SK-N-SH treated with all-trans-retinoic acid at 6 μM for 48 hours (cell line): ENCODE measurements at regions not wholly inside any gene's neighbourhood (a gene's known extent, or its start where the extent isn't known, plus 50 kb on each side); places are given as distances from the start of the nearest gene placed in this dataset.

Experiments used
- ARNTL ChIP-seq: fragments of 450-650 bp; formaldehyde crosslinking; IDR thresholded peaks from 2 replicates; pipeline ENCODE4 v1.5.0; 2020; ENCODE audit warnings: low read depth, mild to moderate bottlenecking, moderate library complexity, borderline replicate concordance
- BACH2 ChIP-seq: fragments of 250-450 bp; sonication (Bioruptor Pico); IDR thresholded peaks from 2 replicates; pipeline ENCODE4 v1.9.0; 2021; ENCODE audit warnings: mild to moderate bottlenecking, borderline replicate concordance
- CREB5 ChIP-seq: fragments of 250-450 bp; sonication (Bioruptor Pico); IDR thresholded peaks from 2 replicates; pipeline ENCODE4 v1.5.1; 2020; ENCODE audit warnings: low read depth, mild to moderate bottlenecking, moderate library complexity
- CSDC2 ChIP-seq: fragments of 250-450 bp; sonication (Bioruptor Pico); IDR thresholded peaks from 2 replicates; pipeline ENCODE4 v1.5.0; 2020; ENCODE audit warnings: mild to moderate bottlenecking, moderate library complexity
- ISL1 ChIP-seq: fragments of 250-450 bp; sonication (Bioruptor Pico); IDR thresholded peaks from 2 replicates; pipeline ENCODE4 v2.1.2; 2022; ENCODE audit warnings: mild to moderate bottlenecking, moderate library complexity
- OSR1 ChIP-seq: fragments of 250-450 bp; sonication (Bioruptor Pico); IDR thresholded peaks from 2 replicates; pipeline ENCODE4 v1.8.0; 2022; ENCODE audit warnings: moderate library complexity, mild to moderate bottlenecking, inconsistent platforms
- ZNF8 ChIP-seq: fragments of 450-650 bp; formaldehyde crosslinking; IDR thresholded peaks from 2 replicates; pipeline ENCODE4 v1.5.0; 2020; ENCODE audit warnings: mild to moderate bottlenecking, moderate library complexity
- TF ChIP-seq, protein P1 (sequence below): fragments of 250-450 bp; sonication (Bioruptor Pico); IDR thresholded peaks from 2 replicates; pipeline ENCODE4 v1.8.0; 2021; ENCODE audit warnings: low read depth, mild to moderate bottlenecking, moderate library complexity, borderline replicate concordance
- TF ChIP-seq, protein P2 (sequence below): fragments of 250-450 bp; sonication (Bioruptor Pico); IDR thresholded peaks from 2 replicates; pipeline ENCODE4 v1.8.0; 2020; ENCODE audit warnings: mild to moderate bottlenecking, moderate library complexity, borderline replicate concordance

DNA sequence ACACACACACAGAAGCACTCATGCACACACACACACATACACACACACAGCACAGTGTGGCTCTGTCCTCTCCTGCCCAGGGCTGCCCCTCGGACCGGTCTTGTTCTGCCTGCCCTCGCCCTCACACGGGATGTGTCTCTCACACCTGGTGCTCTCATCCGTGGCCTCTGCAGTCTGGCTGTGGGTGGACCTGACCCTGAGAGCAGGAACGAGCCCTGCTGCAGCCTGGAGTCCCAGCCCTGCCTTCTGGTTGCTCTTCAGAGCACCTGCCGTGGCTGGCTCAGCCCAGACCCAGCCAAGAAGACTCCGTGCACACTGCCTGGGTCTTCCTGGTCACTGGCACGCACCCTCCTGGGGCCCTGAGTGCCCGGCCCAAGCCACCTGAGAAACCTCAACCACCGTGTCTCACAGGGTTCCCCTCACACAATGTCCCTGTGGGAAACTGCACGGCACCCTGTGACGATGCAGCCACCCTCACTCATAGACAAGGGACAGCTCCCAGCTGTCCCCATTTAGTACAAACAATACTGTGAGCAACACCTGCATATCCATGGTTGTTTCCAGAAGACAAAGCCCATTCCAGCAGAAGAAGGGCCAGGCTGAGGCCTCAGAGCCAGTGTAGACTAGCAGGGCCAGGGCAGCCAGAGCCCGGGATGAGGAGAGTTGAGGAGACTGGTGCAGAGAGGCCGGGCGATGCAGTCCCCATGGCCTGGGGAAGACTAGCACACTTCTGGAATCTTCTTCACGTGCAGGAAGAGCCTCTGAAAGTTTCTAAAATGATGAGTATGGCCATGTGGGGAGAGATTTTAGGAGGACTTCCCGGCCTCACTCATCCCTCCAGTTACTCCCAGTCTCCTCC lies 234.0 kb downstream of the NPHP4 start:
- TF ChIP-seq ARNTL (no peak), CSDC2 (CRISPR knock-in tag) (no peak), OSR1 (CRISPR knock-in tag) (no peak), ZNF8 (CRISPR knock-in tag) (no peak), BACH2 (CRISPR knock-in tag) (no peak), CREB5 (no peak), ISL1 (CRISPR knock-in tag) (no peak)
- TF ChIP-seq, protein P1, sequence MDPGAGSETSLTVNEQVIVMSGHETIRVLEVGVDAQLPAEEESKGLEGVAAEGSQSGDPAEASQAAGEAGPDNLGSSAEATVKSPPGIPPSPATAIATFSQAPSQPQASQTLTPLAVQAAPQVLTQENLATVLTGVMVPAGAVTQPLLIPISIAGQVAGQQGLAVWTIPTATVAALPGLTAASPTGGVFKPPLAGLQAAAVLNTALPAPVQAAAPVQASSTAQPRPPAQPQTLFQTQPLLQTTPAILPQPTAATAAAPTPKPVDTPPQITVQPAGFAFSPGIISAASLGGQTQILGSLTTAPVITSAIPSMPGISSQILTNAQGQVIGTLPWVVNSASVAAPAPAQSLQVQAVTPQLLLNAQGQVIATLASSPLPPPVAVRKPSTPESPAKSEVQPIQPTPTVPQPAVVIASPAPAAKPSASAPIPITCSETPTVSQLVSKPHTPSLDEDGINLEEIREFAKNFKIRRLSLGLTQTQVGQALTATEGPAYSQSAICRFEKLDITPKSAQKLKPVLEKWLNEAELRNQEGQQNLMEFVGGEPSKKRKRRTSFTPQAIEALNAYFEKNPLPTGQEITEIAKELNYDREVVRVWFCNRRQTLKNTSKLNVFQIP (CRISPR knock-in tag): no peak
- TF ChIP-seq, protein P2, sequence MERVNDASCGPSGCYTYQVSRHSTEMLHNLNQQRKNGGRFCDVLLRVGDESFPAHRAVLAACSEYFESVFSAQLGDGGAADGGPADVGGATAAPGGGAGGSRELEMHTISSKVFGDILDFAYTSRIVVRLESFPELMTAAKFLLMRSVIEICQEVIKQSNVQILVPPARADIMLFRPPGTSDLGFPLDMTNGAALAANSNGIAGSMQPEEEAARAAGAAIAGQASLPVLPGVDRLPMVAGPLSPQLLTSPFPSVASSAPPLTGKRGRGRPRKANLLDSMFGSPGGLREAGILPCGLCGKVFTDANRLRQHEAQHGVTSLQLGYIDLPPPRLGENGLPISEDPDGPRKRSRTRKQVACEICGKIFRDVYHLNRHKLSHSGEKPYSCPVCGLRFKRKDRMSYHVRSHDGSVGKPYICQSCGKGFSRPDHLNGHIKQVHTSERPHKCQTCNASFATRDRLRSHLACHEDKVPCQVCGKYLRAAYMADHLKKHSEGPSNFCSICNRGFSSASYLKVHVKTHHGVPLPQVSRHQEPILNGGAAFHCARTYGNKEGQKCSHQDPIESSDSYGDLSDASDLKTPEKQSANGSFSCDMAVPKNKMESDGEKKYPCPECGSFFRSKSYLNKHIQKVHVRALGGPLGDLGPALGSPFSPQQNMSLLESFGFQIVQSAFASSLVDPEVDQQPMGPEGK (CRISPR knock-in tag): no peak
